H9 (cell line): ENCODE measurements at regions not wholly inside any gene's neighbourhood (a gene's known extent, or its start where the extent isn't known, plus 50 kb on each side); places are given as distances from the start of the nearest gene placed in this dataset.

ENCODE experiments used
- DNase-seq: peaks from one replicate; pipeline ENCODE4 v3.0.0-alpha.2; 2017
- H2AFZ ChIP-seq: one replicate; pipeline ENCODE4 v1.6.1; 2013; ENCODE audit warnings: mild to moderate bottlenecking, low read length, control low read depth, moderate library complexity
- H2AK5ac ChIP-seq: 2 replicates; pipeline ENCODE4 v1.6.1; 2013; ENCODE audit warnings: low read length, control low read depth, mixed read lengths; ENCODE audit not compliant: insufficient read length
- H2BK120ac ChIP-seq: one replicate; pipeline ENCODE4 v1.6.1; 2013; ENCODE audit warnings: low read depth, mild to moderate bottlenecking, low read length, control low read depth, inconsistent platforms; ENCODE audit not compliant: poor library complexity, severe bottlenecking
- H2BK12ac ChIP-seq: 2 replicates; pipeline ENCODE4 v1.6.1; 2013; ENCODE audit warnings: low read length, control low read depth, mixed read lengths, low read depth; ENCODE audit not compliant: insufficient read length
- H2BK15ac ChIP-seq: 2 replicates; pipeline ENCODE4 v1.6.1; 2013; ENCODE audit warnings: low read depth, low read length, control low read depth
- H2BK20ac ChIP-seq: one replicate; pipeline ENCODE4 v1.6.1; 2013; ENCODE audit warnings: low read depth, mild to moderate bottlenecking, low read length, control low read depth, inconsistent platforms; ENCODE audit not compliant: poor library complexity, severe bottlenecking
- H2BK5ac ChIP-seq: 2 replicates; pipeline ENCODE4 v1.6.1; 2013; ENCODE audit warnings: low read length, control low read depth, mixed read lengths; ENCODE audit not compliant: insufficient read length
- H3K14ac ChIP-seq: 2 replicates; pipeline ENCODE4 v1.6.1; 2013; ENCODE audit warnings: low read length, control low read depth; ENCODE audit not compliant: insufficient read depth
- H3K18ac ChIP-seq: 2 replicates; pipeline ENCODE4 v1.6.1; 2013; ENCODE audit warnings: low read depth, mild to moderate bottlenecking, mixed read lengths, low read length, control low read depth; ENCODE audit not compliant: insufficient read length
- H3K23ac ChIP-seq: 2 replicates; pipeline ENCODE4 v1.6.1; 2013; ENCODE audit warnings: low read length, control low read depth, mixed read lengths, low read depth; ENCODE audit not compliant: insufficient read length
- H3K23me2 ChIP-seq: 2 replicates; pipeline ENCODE4 v1.6.1; 2013; ENCODE audit warnings: low read depth, mild to moderate bottlenecking, mixed read lengths, low read length, control low read depth; ENCODE audit not compliant: insufficient read length, poor library complexity, severe bottlenecking
- H3K27ac ChIP-seq: 2 replicates; pipeline ENCODE4 v1.5.1; 2013; ENCODE audit warnings: low read length, control low read depth, mixed read lengths, low read depth; ENCODE audit not compliant: insufficient read length
- H3K27me3 ChIP-seq: 2 replicates; pipeline ENCODE4 v1.6.1; 2013; ENCODE audit warnings: low read length, control low read depth, inconsistent platforms; ENCODE audit not compliant: insufficient read depth
- H3K4ac ChIP-seq: 2 replicates; pipeline ENCODE4 v1.6.1; 2013; ENCODE audit warnings: low read depth, mild to moderate bottlenecking, control low read depth, inconsistent platforms, low read length, moderate library complexity
- H3K4me1 ChIP-seq: 2 replicates; pipeline ENCODE4 v1.6.1; 2013; ENCODE audit warnings: low read length, control low read depth, inconsistent platforms; ENCODE audit not compliant: insufficient read depth
- H3K4me2 ChIP-seq: 2 replicates; pipeline ENCODE4 v1.6.1; 2013; ENCODE audit warnings: low read length, control low read depth, mixed read lengths; ENCODE audit not compliant: insufficient read length, insufficient read depth
- H3K56ac ChIP-seq: 2 replicates; pipeline ENCODE4 v1.6.1; 2013; ENCODE audit warnings: low read depth, mild to moderate bottlenecking, mixed read lengths, low read length, control low read depth; ENCODE audit not compliant: insufficient read length
- H3K79me1 ChIP-seq: 2 replicates; pipeline ENCODE4 v1.6.1; 2013; ENCODE audit warnings: low read depth, mild to moderate bottlenecking, moderate library complexity, low read length, control low read depth, inconsistent platforms; ENCODE audit not compliant: insufficient read depth, poor library complexity, severe bottlenecking
- H3K79me2 ChIP-seq: 2 replicates; pipeline ENCODE4 v1.6.1; 2013; ENCODE audit warnings: low read length, control low read depth, inconsistent platforms; ENCODE audit not compliant: insufficient read depth
- H3K9ac ChIP-seq: 2 replicates; pipeline ENCODE4 v1.6.1; 2013; ENCODE audit warnings: low read length, control low read depth, mixed read lengths; ENCODE audit not compliant: insufficient read length; ENCODE audit errors: extremely low read depth
- H3K9me3 ChIP-seq: one replicate; pipeline ENCODE4 v1.6.1; 2013; ENCODE audit warnings: low read depth, low read length, inconsistent platforms; ENCODE audit not compliant: control insufficient read depth
- H3T11ph ChIP-seq: one replicate; pipeline ENCODE4 v1.6.1; 2013; ENCODE audit warnings: mild to moderate bottlenecking, low read length, control low read depth, inconsistent platforms
- H4K20me1 ChIP-seq: one replicate; pipeline ENCODE4 v1.6.1; 2013; ENCODE audit not compliant: control insufficient read depth, insufficient read length, insufficient read depth
- H4K5ac ChIP-seq: 2 replicates; pipeline ENCODE4 v1.6.1; 2013; ENCODE audit warnings: low read depth, mild to moderate bottlenecking, mixed read lengths, low read length, control low read depth; ENCODE audit not compliant: insufficient read length
- H4K8ac ChIP-seq: replicated peaks from 2 replicates; pipeline ENCODE4 v1.6.1; 2013; ENCODE audit warnings: low read length, control low read depth, mixed read lengths, low read depth; ENCODE audit not compliant: insufficient read length
- H4K91ac ChIP-seq: 2 replicates; pipeline ENCODE4 v1.6.1; 2013; ENCODE audit warnings: low read depth, mild to moderate bottlenecking, moderate library complexity, mixed read lengths, low read length, control low read depth; ENCODE audit not compliant: insufficient read length
- H3K27ac Mint-ChIP-seq, 3 experiments: 2 replicates in 2 of 3; 3 replicates in 1 of 3; pipeline ENCODE4 v1.8.0; 2020 to 2021; ENCODE audit warnings: mixed read lengths in 3 of 3, mild to moderate bottlenecking in 1 of 3, moderate library complexity in 1 of 3
- H3K27me3 Mint-ChIP-seq: 2 replicates; pipeline ENCODE4 v1.8.0; 2021; ENCODE audit warnings: low read depth, mild to moderate bottlenecking, moderate library complexity, mixed read lengths
- H3K36me3 Mint-ChIP-seq, 3 experiments: 2 replicates in 2 of 3; 3 replicates in 1 of 3; pipeline ENCODE4 v1.8.0; 2020 to 2021; ENCODE audit warnings: low read depth in 3 of 3, mixed read lengths in 3 of 3; ENCODE audit not compliant: insufficient read depth in 1 of 3
- H3K4me1 Mint-ChIP-seq, 2 experiments: 2 replicates each; pipeline ENCODE4 v1.8.0; 2020; ENCODE audit warnings: mixed read lengths in 2 of 2
- H3K4me3 Mint-ChIP-seq, 2 experiments: 2 replicates in 1 of 2; 3 replicates in 1 of 2; pipeline ENCODE4 v1.8.0; 2020 to 2021; ENCODE audit warnings: mild to moderate bottlenecking in 2 of 2, mixed read lengths in 2 of 2, moderate library complexity in 1 of 2
- H3K9me3 Mint-ChIP-seq, 2 experiments: 2 replicates in 1 of 2; 3 replicates in 1 of 2; pipeline ENCODE4 v1.8.0; 2020; ENCODE audit warnings: mild to moderate bottlenecking in 2 of 2, mixed read lengths in 2 of 2, moderate library complexity in 1 of 2
- CTCF ChIP-seq: fragments of 200-600 bp; sonication (generic); conservative IDR thresholded peaks from 3 replicates; pipeline ENCODE4 v1.8.0; 2021; ENCODE audit warnings: antibody characterized with exemption, mild to moderate bottlenecking
- WGBS: extraction: QIAGEN DNeasy Blood & Tissue Kit; methylation state at CpG from one replicate; pipeline ENCODE4 v1.1.7; 2013; ENCODE audit warnings: missing lambda C conversion rate, low lambda C conversion rate, mixed read lengths; ENCODE audit not compliant: insufficient read length; ENCODE audit errors: extremely low coverage; 5-methylcytosine and 5-hydroxymethylcytosine counted together

GRCh38 chr11:115649461-115649860, 145.2 kb upstream of the CADM1 start:
- H3K27me3 Mint-ChIP-seq: peaks cover 17% of the 10 kb centered on the region
- H3K4me1 Mint-ChIP-seq: peaks cover 19 to 31% of the 10 kb centered on the region in 2 experiments

More at GRCh38 chr11:115649461-115649860, 145.2 kb upstream of the CADM1 start:
- no peak overlapping the region for H3K4me2 ChIP-seq
- H3K9me3 ChIP-seq: no peaks in the 10 kb centered on the region
- no peaks in the 10 kb centered on the region for H3K23me2 ChIP-seq
- H2BK15ac ChIP-seq: no peak overlapping the region
- no peak overlapping the region for H2BK5ac ChIP-seq
- H3K23ac ChIP-seq: no peak overlapping the region
- H3K79me1 ChIP-seq: no peaks in the 10 kb centered on the region
- no peaks in the 10 kb centered on the region for H4K20me1 ChIP-seq
- no peak for DNase-seq
- H2BK120ac ChIP-seq: no peak overlapping the region
- no peak overlapping the region for H3K9ac ChIP-seq
- H3K27ac ChIP-seq: no peak overlapping the region
- H3K14ac ChIP-seq: no peak overlapping the region
- H3K18ac ChIP-seq: no peak overlapping the region
- no peak for TF ChIP-seq CTCF
- H4K8ac ChIP-seq: no peak overlapping the region
- H4K91ac ChIP-seq: no peak overlapping the region
- no CpG with 5 or more reads among the region's 5 CpGs for WGBS
- H3K27me3 ChIP-seq: no peaks in the 10 kb centered on the region
- no peak overlapping the region for H3K4ac ChIP-seq
- no peak overlapping the region for H2AFZ ChIP-seq
- H3K9me3 Mint-ChIP-seq: no peaks in the 10 kb centered on the region
- no peak overlapping the region for H2AK5ac ChIP-seq
- no peak overlapping the region for H2BK20ac ChIP-seq
- H4K5ac ChIP-seq: no peak overlapping the region
- H3K36me3 Mint-ChIP-seq: no peaks in the 10 kb centered on the region
- H2BK12ac ChIP-seq: no peak overlapping the region
- H3K4me3 Mint-ChIP-seq: no peak overlapping the region
- H3K79me2 ChIP-seq: no peaks in the 10 kb centered on the region
- no peaks in the 10 kb centered on the region for H3K4me1 ChIP-seq
- H3K56ac ChIP-seq: no peak overlapping the region
- H3T11ph ChIP-seq: no peak overlapping the region
- H3K27ac Mint-ChIP-seq: no peak overlapping the region
